Stimulated activated CD4-positive, alpha-beta T cell treated with anti-CD3 and anti-CD28 coated beads, Interleukin-4, amount 100 ng/mL, for 48 hours (primary cell): ENCODE measurements at regions not wholly inside any gene's neighbourhood (a gene's known extent, or its start where the extent isn't known, plus 50 kb on each side); places are given as distances from the start of the nearest gene placed in this dataset.

ENCODE experiments used
- DNase-seq, 2 donors: peaks; one replicate each; pipeline ENCODE4 v3.0.0-alpha.2; 2020; ENCODE audit warnings: low read depth in 2 of 2

GRCh38 chr6:147811913-147812629 is 303.6 kb downstream of the SAMD5 start:
- no peak for DNase-seq

GRCh38 chr6:147817042-147817689 is 308.7 kb downstream of the SAMD5 start:
- DNase-seq: no peak

- DNase-seq: no peak
Observed at GRCh38 chr6:147820520-147820919, 312.0 kb downstream of the SAMD5 start.

- no peak for DNase-seq
Observed at GRCh38 chr6:147821295-147821897, 312.9 kb downstream of the SAMD5 start.

GRCh38 chr6:147823936-147824335 is 315.4 kb downstream of the SAMD5 start:
- no peak for DNase-seq

GRCh38 chr6:147825848-147826247 is 317.4 kb downstream of the SAMD5 start:
- DNase-seq: no peak

- no peak for DNase-seq
Observed at GRCh38 chr6:147826698-147827097, 318.2 kb downstream of the SAMD5 start.

- no peak for DNase-seq
Observed at GRCh38 chr6:147829418-147829817, 320.9 kb downstream of the SAMD5 start.

- no peak for DNase-seq
Observed at GRCh38 chr6:147829835-147830234, 321.3 kb downstream of the SAMD5 start.

GRCh38 chr6:147831356-147831755 is 322.9 kb downstream of the SAMD5 start:
- no peak for DNase-seq

- no peak for DNase-seq
Observed at GRCh38 chr6:147833607-147834006, 325.1 kb downstream of the SAMD5 start.

GRCh38 chr6:147834084-147834776 is 325.7 kb downstream of the SAMD5 start:
- DNase-seq: no peak

- no peak for DNase-seq
Observed at GRCh38 chr6:147837540-147837939, 329.1 kb downstream of the SAMD5 start.

- no peak for DNase-seq
Observed at GRCh38 chr6:147839708-147840610, 331.5 kb downstream of the SAMD5 start.

- DNase-seq: no peak
Observed at GRCh38 chr6:147841547-147842148, 333.2 kb downstream of the SAMD5 start.

GRCh38 chr6:147849401-147850330 is 341.2 kb downstream of the SAMD5 start:
- DNase-seq: no peak

GRCh38 chr6:147852772-147853171 is 344.3 kb downstream of the SAMD5 start:
- DNase-seq: no peak

GRCh38 chr6:147853574-147853973 is 345.1 kb downstream of the SAMD5 start:
- no peak for DNase-seq

- DNase-seq: no peak
Observed at GRCh38 chr6:147855803-147856482, 347.5 kb downstream of the SAMD5 start.
